GM12878 (cell line): ENCODE measurements at regions not wholly inside any gene's neighbourhood (a gene's known extent, or its start where the extent isn't known, plus 50 kb on each side); places are given as distances from the start of the nearest gene placed in this dataset.

ENCODE experiments used
- ATAC-seq: fragments of 200-7000 bp; cut with Tn5 transposase; 3 replicates; pipeline ENCODE4 v1.9.1; 2020; ENCODE audit warnings: mild to moderate bottlenecking, moderate library complexity
- BruUV-seq: library from RNA; stranded (reverse); fragments of 400-500 nt; replicated peaks from 2 replicates; lab custom pipeline; 2021; lab: Mats Ljungman, UMichigan
- CTCF ChIA-PET: fragments of 300-600 bp; sonication (Branson Sonifier 250); formaldehyde crosslinking; extraction: SDS; loops from one replicate; lab custom pipeline; 2021; ENCODE audit warnings: inconsistent platforms; lab: Yijun Ruan, JAX
- POLR2A ChIA-PET: fragments of 350-600 bp; formaldehyde crosslinking; extraction: SDS; loops from one replicate; lab custom pipeline; 2021; ENCODE audit warnings: inconsistent platforms; lab: Charles Lee
- RAD21 ChIA-PET: fragments of 300-600 bp; sonication (Branson Sonifier 250); formaldehyde crosslinking; loops from one replicate; lab custom pipeline; 2023; ENCODE audit warnings: antibody characterized with exemption; ENCODE audit not compliant: unreplicated experiment; lab: Charles Lee
- SMC1A ChIA-PET: fragments of 300-600 bp; sonication (Branson Sonifier 250); formaldehyde crosslinking; loops from one replicate; lab custom pipeline; 2023; ENCODE audit not compliant: unreplicated experiment, uncharacterized antibody; lab: Charles Lee
- DNase-seq: peaks from one replicate; pipeline ENCODE4 v3.0.0-alpha.2; 2011; ENCODE audit warnings: low read depth, low spot score
- FAIRE-seq: peaks from 3 replicates; lab custom pipeline; 2011; peaks lifted over from hg19 to GRCh38; lab: Jason Lieb, UNC
- H2AFZ ChIP-seq: 2 replicates; pipeline ENCODE4 v1.6.0; 2011; ENCODE audit warnings: low read depth, low read length, control low read depth; ENCODE audit not compliant: control insufficient read depth
- H3K27ac ChIP-seq: 2 replicates; pipeline ENCODE4 v1.5.1; 2011; ENCODE audit warnings: control low read depth; ENCODE audit not compliant: control insufficient read depth, insufficient read depth
- H3K27me3 ChIP-seq, 2 experiments: replicated peaks in 1 of 2; 2 replicates each; pipeline versions ENCODE4 v1.6.0 to v1.6.1; 2011; ENCODE audit warnings: low read length in 1 of 2; ENCODE audit not compliant: control insufficient read depth in 2 of 2, insufficient read depth in 2 of 2
- H3K36me3 ChIP-seq, 2 experiments: 2 replicates each; pipeline ENCODE4 v1.5.1; 2011; ENCODE audit warnings: low read length in 1 of 2; ENCODE audit not compliant: control insufficient read depth in 2 of 2, insufficient read depth in 2 of 2
- H3K4me1 ChIP-seq: 2 replicates; pipeline ENCODE4 v1.6.1; 2011; ENCODE audit warnings: mild to moderate bottlenecking, low read length, moderate library complexity, mixed read lengths; ENCODE audit not compliant: control insufficient read depth, insufficient read depth
- H3K4me2 ChIP-seq: 2 replicates; pipeline ENCODE4 v1.6.0; 2011; ENCODE audit warnings: control low read depth; ENCODE audit not compliant: control insufficient read depth, insufficient read depth
- H3K4me3 ChIP-seq: fragments of 200-600 bp; sonication (generic); 2 replicates; pipeline ENCODE4 v1.5.1; 2016
- H3K79me2 ChIP-seq: 2 replicates; pipeline ENCODE4 v1.6.0; 2011; ENCODE audit warnings: low read length; ENCODE audit not compliant: control insufficient read depth, insufficient read depth
- H3K9ac ChIP-seq: 2 replicates; pipeline ENCODE4 v1.8.0; 2011; ENCODE audit warnings: low read length, control low read depth, mixed read lengths; ENCODE audit not compliant: control insufficient read depth, insufficient read depth
- H3K9me3 ChIP-seq: replicated peaks from 3 replicates; pipeline ENCODE4 v1.5.1; 2011; ENCODE audit warnings: mild to moderate bottlenecking, low read length; ENCODE audit not compliant: control insufficient read depth, insufficient read depth
- H4K20me1 ChIP-seq: 2 replicates; pipeline ENCODE4 v1.6.0; 2011; ENCODE audit not compliant: control insufficient read depth, insufficient read depth
- KAT2A ChIP-seq: conservative IDR thresholded peaks from 2 replicates; pipeline ENCODE4 v1.6.1; 2011; ENCODE audit warnings: low read depth, low read length; ENCODE audit not compliant: control insufficient read depth
- MYB ChIP-seq: fragments of 150-350 bp; IDR thresholded peaks from 2 replicates; pipeline ENCODE4 v1.6.1; 2014; ENCODE audit warnings: mild to moderate bottlenecking, low read depth, low read length, borderline replicate concordance
- NFIC ChIP-seq: IDR thresholded peaks from 2 replicates; pipeline ENCODE4 v1.6.1; 2012; ENCODE audit warnings: low read depth, mild to moderate bottlenecking, inconsistent platforms, low read length, moderate library complexity
- TCF3 ChIP-seq: IDR thresholded peaks from 2 replicates; pipeline ENCODE4 v1.6.1; 2012; ENCODE audit warnings: low read depth, mild to moderate bottlenecking, low read length, borderline replicate concordance; ENCODE audit not compliant: insufficient read depth
- WGBS: methylation state at CpG from one replicate; pipeline ENCODE4 v1.1.6; 2016; ENCODE audit warnings: low lambda C conversion rate; ENCODE audit not compliant: insufficient replicate concordance, insufficient coverage; ENCODE audit errors: missing lambda C conversion rate; 5-methylcytosine and 5-hydroxymethylcytosine counted together
- in situ Hi-C: fragments of 300-500 bp; cut with MboI; formaldehyde crosslinking; loops from 9 replicates; pipeline ENCODE4 v1.14.3; 2018; ENCODE audit warnings: mixed read lengths
- intact Hi-C: fragments of 100-400 bp; cut with micrococcal nuclease; formaldehyde crosslinking; loops from one replicate; pipeline ENCODE4 v1.14.2; 2022; ENCODE audit not compliant: unreplicated experiment
- TF ChIP-seq, protein P1 (sequence below), 3 experiments: IDR thresholded peaks in 2 of 3; conservative IDR thresholded peaks in 1 of 3; 2 replicates each; pipeline ENCODE4 v1.5.1; 2011; ENCODE audit warnings: low read depth in 3 of 3, low read length in 3 of 3, mild to moderate bottlenecking in 3 of 3, control low read depth in 2 of 3, moderate library complexity in 2 of 3, inconsistent platforms in 1 of 3, mixed read lengths in 1 of 3; ENCODE audit not compliant: control insufficient read depth in 2 of 3, insufficient read depth in 1 of 3; ENCODE audit errors: extremely low read depth in 1 of 3
- TF ChIP-seq, protein P2 (sequence below): fragments of 450-650 bp; IDR thresholded peaks from 2 replicates; pipeline ENCODE4 v1.6.1; 2017; ENCODE audit warnings: mild to moderate bottlenecking, moderate library complexity

DNA sequence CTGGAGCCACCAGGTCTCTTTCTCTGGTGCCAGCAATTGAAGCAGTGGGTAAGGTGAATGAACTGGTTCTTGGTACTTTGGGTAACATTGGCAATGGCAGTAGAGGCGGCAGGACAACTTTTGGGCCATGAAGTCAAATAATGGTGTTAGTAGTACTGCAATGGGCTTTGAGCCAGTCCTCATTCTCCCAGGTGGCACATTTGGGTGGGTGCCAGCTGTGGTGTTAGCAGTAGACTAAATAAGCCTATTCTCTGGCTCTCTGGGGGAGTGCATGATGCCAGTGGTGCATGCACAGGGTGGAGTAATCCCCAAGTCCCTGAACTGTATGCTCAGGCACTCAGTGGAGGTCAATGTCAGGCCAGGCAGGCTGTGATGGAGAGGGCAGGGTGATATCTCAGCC is 120.2 kb upstream of the LRRTM4 start:
- 27% methylated on average over 1 of the region's 1 CpG for WGBS
- TF ChIP-seq MYB (no peak), TCF3 (no peak), KAT2A (no peak), NFIC (no peak)
- TF ChIP-seq, protein P1, sequence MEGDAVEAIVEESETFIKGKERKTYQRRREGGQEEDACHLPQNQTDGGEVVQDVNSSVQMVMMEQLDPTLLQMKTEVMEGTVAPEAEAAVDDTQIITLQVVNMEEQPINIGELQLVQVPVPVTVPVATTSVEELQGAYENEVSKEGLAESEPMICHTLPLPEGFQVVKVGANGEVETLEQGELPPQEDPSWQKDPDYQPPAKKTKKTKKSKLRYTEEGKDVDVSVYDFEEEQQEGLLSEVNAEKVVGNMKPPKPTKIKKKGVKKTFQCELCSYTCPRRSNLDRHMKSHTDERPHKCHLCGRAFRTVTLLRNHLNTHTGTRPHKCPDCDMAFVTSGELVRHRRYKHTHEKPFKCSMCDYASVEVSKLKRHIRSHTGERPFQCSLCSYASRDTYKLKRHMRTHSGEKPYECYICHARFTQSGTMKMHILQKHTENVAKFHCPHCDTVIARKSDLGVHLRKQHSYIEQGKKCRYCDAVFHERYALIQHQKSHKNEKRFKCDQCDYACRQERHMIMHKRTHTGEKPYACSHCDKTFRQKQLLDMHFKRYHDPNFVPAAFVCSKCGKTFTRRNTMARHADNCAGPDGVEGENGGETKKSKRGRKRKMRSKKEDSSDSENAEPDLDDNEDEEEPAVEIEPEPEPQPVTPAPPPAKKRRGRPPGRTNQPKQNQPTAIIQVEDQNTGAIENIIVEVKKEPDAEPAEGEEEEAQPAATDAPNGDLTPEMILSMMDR (IDR thresholded peaks at IDR 0.05 in 2 of 3, conservative IDR thresholded peaks at IDR 0.05 in 1 of 3; ENCODE audit: control insufficient read depth in 2 of 3, extremely low read depth in 1 of 3, insufficient read depth in 1 of 3, low read depth in 3 of 3, low read length in 3 of 3) = no peak
- TF ChIP-seq, protein P2, sequence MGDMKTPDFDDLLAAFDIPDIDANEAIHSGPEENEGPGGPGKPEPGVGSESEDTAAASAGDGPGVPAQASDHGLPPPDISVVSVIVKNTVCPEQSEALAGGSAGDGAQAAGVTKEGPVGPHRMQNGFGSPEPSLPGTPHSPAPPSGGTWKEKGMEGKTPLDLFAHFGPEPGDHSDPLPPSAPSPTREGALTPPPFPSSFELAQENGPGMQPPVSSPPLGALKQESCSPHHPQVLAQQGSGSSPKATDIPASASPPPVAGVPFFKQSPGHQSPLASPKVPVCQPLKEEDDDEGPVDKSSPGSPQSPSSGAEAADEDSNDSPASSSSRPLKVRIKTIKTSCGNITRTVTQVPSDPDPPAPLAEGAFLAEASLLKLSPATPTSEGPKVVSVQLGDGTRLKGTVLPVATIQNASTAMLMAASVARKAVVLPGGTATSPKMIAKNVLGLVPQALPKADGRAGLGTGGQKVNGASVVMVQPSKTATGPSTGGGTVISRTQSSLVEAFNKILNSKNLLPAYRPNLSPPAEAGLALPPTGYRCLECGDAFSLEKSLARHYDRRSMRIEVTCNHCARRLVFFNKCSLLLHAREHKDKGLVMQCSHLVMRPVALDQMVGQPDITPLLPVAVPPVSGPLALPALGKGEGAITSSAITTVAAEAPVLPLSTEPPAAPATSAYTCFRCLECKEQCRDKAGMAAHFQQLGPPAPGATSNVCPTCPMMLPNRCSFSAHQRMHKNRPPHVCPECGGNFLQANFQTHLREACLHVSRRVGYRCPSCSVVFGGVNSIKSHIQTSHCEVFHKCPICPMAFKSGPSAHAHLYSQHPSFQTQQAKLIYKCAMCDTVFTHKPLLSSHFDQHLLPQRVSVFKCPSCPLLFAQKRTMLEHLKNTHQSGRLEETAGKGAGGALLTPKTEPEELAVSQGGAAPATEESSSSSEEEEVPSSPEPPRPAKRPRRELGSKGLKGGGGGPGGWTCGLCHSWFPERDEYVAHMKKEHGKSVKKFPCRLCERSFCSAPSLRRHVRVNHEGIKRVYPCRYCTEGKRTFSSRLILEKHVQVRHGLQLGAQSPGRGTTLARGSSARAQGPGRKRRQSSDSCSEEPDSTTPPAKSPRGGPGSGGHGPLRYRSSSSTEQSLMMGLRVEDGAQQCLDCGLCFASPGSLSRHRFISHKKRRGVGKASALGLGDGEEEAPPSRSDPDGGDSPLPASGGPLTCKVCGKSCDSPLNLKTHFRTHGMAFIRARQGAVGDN = no peak
- no peaks in the 10 kb centered on the region for H3K36me3 ChIP-seq
- no peak overlapping the region for H3K4me2 ChIP-seq
- H4K20me1 ChIP-seq = no peaks in the 10 kb centered on the region
- ChIA-PET SMC1A (no interaction called here), RAD21 (no interaction called here), POLR2A (no interaction called here), CTCF (no interaction called here)
- in situ Hi-C loops = no loop called here
- no peak overlapping the region for H3K9ac ChIP-seq
- H3K79me2 ChIP-seq = no peaks in the 10 kb centered on the region
- DNase-seq = no peak
- H3K27ac ChIP-seq = no peak overlapping the region
- no peak overlapping the region for H2AFZ ChIP-seq
- no peaks in the 10 kb centered on the region; the same call in 2 of the 3 replicates for H3K9me3 ChIP-seq
- intact Hi-C loops = no loop called here
- H3K27me3 ChIP-seq = no peaks in the 10 kb centered on the region
- BruUV-seq = no TSS peak
- no peak overlapping the region for H3K4me3 ChIP-seq
- no peak for ATAC-seq
- H3K4me1 ChIP-seq = no peaks in the 10 kb centered on the region
- no peak for FAIRE-seq
